AG10803 (cell line): ENCODE measurements at regions not wholly inside any gene's neighbourhood (a gene's known extent, or its start where the extent isn't known, plus 50 kb on each side); places are given as distances from the start of the nearest gene placed in this dataset.
"Not testable (repeated sequence)": the region's sequence is repeated elsewhere in the genome, so short reads cannot be mapped to it uniquely, and the experiment has no call there.

Source experiments
- DNase-seq: peaks from one replicate; pipeline ENCODE4 v3.0.0; 2010; ENCODE audit warnings: low read depth
- H3K4me3 ChIP-seq: 2 replicates; pipeline ENCODE4 v1.5.1; 2011; ENCODE audit warnings: mild to moderate bottlenecking, low read length, control low read depth
- TF ChIP-seq, protein P1 (sequence below): conservative IDR thresholded peaks from 2 replicates; pipeline ENCODE4 v1.5.1; 2011; ENCODE audit warnings: mild to moderate bottlenecking, low read length, control low read depth, inconsistent platforms

DNA sequence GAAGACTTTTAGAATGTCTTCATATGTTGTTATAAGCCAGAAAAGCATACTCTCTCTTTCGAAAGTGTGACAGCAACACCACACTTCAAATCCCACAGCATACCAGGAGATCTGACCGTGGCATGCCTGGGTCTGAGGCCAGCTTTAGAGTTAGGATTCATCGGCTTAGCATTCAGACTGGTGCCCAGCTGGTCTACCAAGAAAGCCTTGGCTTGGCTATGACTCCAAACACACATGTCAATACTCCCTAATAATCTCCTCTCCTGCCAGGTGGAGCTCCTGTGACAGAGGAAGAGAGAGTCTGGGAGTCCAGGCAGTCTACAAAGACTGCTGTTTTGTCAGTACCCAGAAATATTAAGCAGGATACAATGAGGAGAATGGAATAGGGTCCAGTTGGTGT, 77.1 kb upstream of the MAN1A1 start:
- DNase-seq: peak; percentile 93
- TF ChIP-seq, protein P1, sequence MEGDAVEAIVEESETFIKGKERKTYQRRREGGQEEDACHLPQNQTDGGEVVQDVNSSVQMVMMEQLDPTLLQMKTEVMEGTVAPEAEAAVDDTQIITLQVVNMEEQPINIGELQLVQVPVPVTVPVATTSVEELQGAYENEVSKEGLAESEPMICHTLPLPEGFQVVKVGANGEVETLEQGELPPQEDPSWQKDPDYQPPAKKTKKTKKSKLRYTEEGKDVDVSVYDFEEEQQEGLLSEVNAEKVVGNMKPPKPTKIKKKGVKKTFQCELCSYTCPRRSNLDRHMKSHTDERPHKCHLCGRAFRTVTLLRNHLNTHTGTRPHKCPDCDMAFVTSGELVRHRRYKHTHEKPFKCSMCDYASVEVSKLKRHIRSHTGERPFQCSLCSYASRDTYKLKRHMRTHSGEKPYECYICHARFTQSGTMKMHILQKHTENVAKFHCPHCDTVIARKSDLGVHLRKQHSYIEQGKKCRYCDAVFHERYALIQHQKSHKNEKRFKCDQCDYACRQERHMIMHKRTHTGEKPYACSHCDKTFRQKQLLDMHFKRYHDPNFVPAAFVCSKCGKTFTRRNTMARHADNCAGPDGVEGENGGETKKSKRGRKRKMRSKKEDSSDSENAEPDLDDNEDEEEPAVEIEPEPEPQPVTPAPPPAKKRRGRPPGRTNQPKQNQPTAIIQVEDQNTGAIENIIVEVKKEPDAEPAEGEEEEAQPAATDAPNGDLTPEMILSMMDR: peak; percentile 13; the same call in 1 of the 2 replicates
- H3K4me3 ChIP-seq: no peak overlapping the region

DNA sequence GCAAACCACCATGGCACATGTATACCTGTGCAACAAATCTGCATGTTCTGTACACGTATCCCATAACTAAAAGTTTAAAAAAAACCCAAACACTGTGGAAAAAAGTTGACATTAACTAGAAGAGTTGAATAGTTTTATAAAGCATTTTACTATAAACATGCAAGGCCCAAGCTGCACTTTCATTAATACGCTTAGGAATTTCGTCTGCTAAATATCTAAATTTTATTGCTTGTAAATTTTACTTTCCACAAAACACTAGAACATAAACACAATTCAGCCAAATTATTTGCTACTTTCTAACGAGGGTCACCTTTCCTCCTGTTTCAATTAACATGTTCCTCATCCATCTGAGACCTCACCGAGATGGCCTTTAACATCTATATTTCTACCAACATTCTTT, 74.4 kb upstream of the MAN1A1 start:
- TF ChIP-seq, protein P1: no peak
- no peak overlapping the region for H3K4me3 ChIP-seq
- DNase-seq: no peak

DNA sequence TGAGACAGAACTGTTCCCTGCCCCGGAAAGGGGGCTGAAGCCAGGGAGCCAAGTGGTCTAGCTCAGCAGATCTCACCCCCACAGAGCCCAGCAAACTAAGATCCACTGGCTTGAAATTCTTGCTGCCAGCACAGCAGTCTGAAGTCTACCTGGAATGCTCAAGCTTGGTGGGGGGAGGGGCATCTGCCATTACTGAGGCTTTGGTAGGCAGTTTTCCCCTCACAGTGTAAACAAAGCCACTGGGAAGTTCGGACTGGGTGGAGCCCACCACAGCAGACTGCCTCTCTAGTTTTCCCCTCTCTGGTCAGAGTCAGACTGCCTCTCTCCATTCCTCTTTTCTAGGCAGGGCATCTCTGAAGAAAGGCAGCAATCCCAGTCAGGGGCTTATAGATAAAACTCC, 68.5 kb upstream of the MAN1A1 start:
- DNase-seq, H3K4me3 ChIP-seq: not testable (repeated sequence)

DNA sequence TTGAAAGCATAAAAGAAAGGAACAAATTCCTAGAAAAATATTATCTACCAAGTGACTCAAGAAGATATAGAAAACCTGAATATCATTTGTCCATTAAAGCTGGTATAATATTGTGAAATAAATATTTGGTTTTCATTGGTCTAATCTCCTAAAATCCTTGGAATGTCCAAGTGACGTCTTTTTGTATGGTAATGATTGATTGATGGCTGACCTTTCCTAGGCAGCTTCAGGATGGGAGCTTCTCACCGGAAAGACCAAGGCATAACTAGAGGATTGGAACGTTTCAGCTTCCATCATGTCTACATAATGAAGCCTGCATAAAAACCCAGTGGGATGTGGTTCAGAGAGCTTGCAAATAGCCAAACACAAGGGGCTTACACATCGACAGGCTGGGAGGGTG, 57.6 kb upstream of the MAN1A1 start:
- TF ChIP-seq, protein P1: no peak
- DNase-seq: no peak
- no peak overlapping the region for H3K4me3 ChIP-seq

DNA sequence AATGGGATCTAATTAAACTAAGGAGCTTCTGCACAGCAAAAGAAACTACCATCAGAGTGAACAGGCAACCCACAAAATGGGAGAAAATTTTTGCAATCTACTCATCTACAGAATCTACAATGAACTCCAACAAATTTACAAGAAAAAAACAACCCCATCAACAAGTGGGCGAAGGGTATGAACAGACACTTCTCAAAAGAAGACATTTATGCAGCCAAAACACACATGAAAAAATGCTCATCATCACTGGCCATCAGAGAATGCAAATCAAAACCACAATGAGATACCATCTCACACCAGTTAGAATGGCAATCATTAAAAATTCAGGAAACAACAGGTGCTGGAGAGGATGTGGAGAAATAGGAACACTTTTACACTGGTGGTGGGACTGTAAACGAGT, 55.6 kb upstream of the MAN1A1 start:
- not testable (repeated sequence) for DNase-seq, H3K4me3 ChIP-seq
